ENCODE measurements at regions not wholly inside any gene's neighbourhood (a gene's known extent, or its start where the extent isn't known, plus 50 kb on each side); places are given as distances from the start of the nearest gene placed in this dataset.

- Histone ChIP-seq H4K20me1 (ENCODE audit: insufficient read depth, low read length) (no peaks in the 10 kb centered on the region), H3K9me3 (ENCODE audit: insufficient read depth, low read length, severe bottlenecking) (no peaks in the 10 kb centered on the region), H3K27me3 (ENCODE audit: insufficient read depth, low read length, poor library complexity) (peaks cover 5% of the 10 kb centered on the region), H3K4me3 (ENCODE audit: low read depth in 1 of 2, low read length in 2 of 2) (no peak overlapping the region), H2AFZ (ENCODE audit: low read depth, low read length) (no peak overlapping the region), H3K79me2 (ENCODE audit: insufficient read depth, low read length) (no peaks in the 10 kb centered on the region), H3K4me1 (ENCODE audit: insufficient read depth, low read length) (no peaks in the 10 kb centered on the region), H3K4me2 (ENCODE audit: insufficient read depth, low read length) (no peak overlapping the region), H3K27ac (ENCODE audit: low read length) (no peak overlapping the region), H3K9ac (ENCODE audit: low read depth, low read length) (no peak overlapping the region), H3K36me3 (ENCODE audit: insufficient read depth, low read length) (no peaks in the 10 kb centered on the region)
- TF ChIP-seq EZH2 (IDR thresholded peaks at IDR 0.05; ENCODE audit: borderline replicate concordance, low read depth, low read length, severe bottlenecking) = no peak
- no peak for TF ChIP-seq CTCF (IDR thresholded peaks at IDR 0.05; ENCODE audit: borderline replicate concordance, extremely low read depth, low read length, poor library complexity, severe bottlenecking)
- ATAC-seq (ENCODE audit: insufficient read depth, low read depth) (no peak), DNase-seq (no peak)
Measured at GRCh38 chr3:40855871-40856270, 331.1 kb downstream of the ZNF621 start.

- H3K9ac ChIP-seq (ENCODE audit: low read depth, low read length) = no peak overlapping the region
- no peak overlapping the region for H3K4me2 ChIP-seq (ENCODE audit: insufficient read depth, low read length)
- no peak for ATAC-seq (ENCODE audit: insufficient read depth, low read depth)
- H3K79me2 ChIP-seq (ENCODE audit: insufficient read depth, low read length) = no peaks in the 10 kb centered on the region
- H3K4me1 ChIP-seq (ENCODE audit: insufficient read depth, low read length) = no peaks in the 10 kb centered on the region
- H3K4me3 ChIP-seq (ENCODE audit: low read depth in 1 of 2, low read length in 2 of 2) = no peak overlapping the region
- H4K20me1 ChIP-seq (ENCODE audit: insufficient read depth, low read length) = no peaks in the 10 kb centered on the region
- no peaks in the 10 kb centered on the region for H3K36me3 ChIP-seq (ENCODE audit: insufficient read depth, low read length)
- H2AFZ ChIP-seq (ENCODE audit: low read depth, low read length) = no peak overlapping the region
- TF ChIP-seq EZH2 (IDR thresholded peaks at IDR 0.05; ENCODE audit: borderline replicate concordance, low read depth, low read length, severe bottlenecking) = no peak
- no peak for TF ChIP-seq CTCF (IDR thresholded peaks at IDR 0.05; ENCODE audit: borderline replicate concordance, extremely low read depth, low read length, poor library complexity, severe bottlenecking)
- H3K9me3 ChIP-seq (ENCODE audit: insufficient read depth, low read length, severe bottlenecking) = no peaks in the 10 kb centered on the region
- no peak for DNase-seq
- H3K27ac ChIP-seq (ENCODE audit: low read length) = no peak overlapping the region
- H3K27me3 ChIP-seq (ENCODE audit: insufficient read depth, low read length, poor library complexity) = peaks cover 5% of the 10 kb centered on the region
Measured at GRCh38 chr3:40858364-40859115, 333.8 kb downstream of the ZNF621 start.

GRCh38 chr3:40862946-40863345, 336.4 kb upstream of the CTNNB1 start:
- ATAC-seq (ENCODE audit: insufficient read depth, low read depth) (no peak), DNase-seq (no peak)
- Histone ChIP-seq H3K9ac (ENCODE audit: low read depth, low read length) (no peak overlapping the region), H3K4me3 (ENCODE audit: low read depth in 1 of 2, low read length in 2 of 2) (no peak overlapping the region), H3K4me1 (ENCODE audit: insufficient read depth, low read length) (no peaks in the 10 kb centered on the region), H3K27ac (ENCODE audit: low read length) (no peak overlapping the region), H3K36me3 (ENCODE audit: insufficient read depth, low read length) (no peaks in the 10 kb centered on the region), H3K4me2 (ENCODE audit: insufficient read depth, low read length) (no peak overlapping the region), H3K27me3 (ENCODE audit: insufficient read depth, low read length, poor library complexity) (peaks cover 5% of the 10 kb centered on the region), H4K20me1 (ENCODE audit: insufficient read depth, low read length) (no peaks in the 10 kb centered on the region), H2AFZ (ENCODE audit: low read depth, low read length) (no peak overlapping the region), H3K9me3 (ENCODE audit: insufficient read depth, low read length, severe bottlenecking) (no peaks in the 10 kb centered on the region), H3K79me2 (ENCODE audit: insufficient read depth, low read length) (no peaks in the 10 kb centered on the region)
- TF ChIP-seq EZH2 (IDR thresholded peaks at IDR 0.05; ENCODE audit: borderline replicate concordance, low read depth, low read length, severe bottlenecking) (no peak), CTCF (IDR thresholded peaks at IDR 0.05; ENCODE audit: borderline replicate concordance, extremely low read depth, low read length, poor library complexity, severe bottlenecking) (no peak)

Measured in DND-41 (cell line).